Osteocyte (in vitro differentiated cells): ENCODE measurements at regions not wholly inside any gene's neighbourhood (a gene's known extent, or its start where the extent isn't known, plus 50 kb on each side); places are given as distances from the start of the nearest gene placed in this dataset.
A peak's percentile ranks its signal among the peaks of the same experiment; 100 is the strongest.

Experiments used
- DNase-seq: peaks from one replicate; pipeline ENCODE4 v3.0.0; 2021; ENCODE audit warnings: mixed read lengths; ENCODE audit not compliant: unreplicated experiment; ENCODE audit errors: extremely low spot score
- H3K27ac Mint-ChIP-seq: one replicate; pipeline ENCODE4 v1.8.0; 2021; ENCODE audit warnings: mild to moderate bottlenecking, mixed read lengths; ENCODE audit not compliant: unreplicated experiment
- H3K27me3 Mint-ChIP-seq: one replicate; pipeline ENCODE4 v1.8.0; 2021; ENCODE audit warnings: mixed read lengths; ENCODE audit not compliant: unreplicated experiment
- H3K36me3 Mint-ChIP-seq: one replicate; pipeline ENCODE4 v1.8.0; 2021; ENCODE audit warnings: mixed read lengths; ENCODE audit not compliant: unreplicated experiment
- H3K4me1 Mint-ChIP-seq: one replicate; pipeline ENCODE4 v1.8.0; 2021; ENCODE audit warnings: mixed read lengths; ENCODE audit not compliant: unreplicated experiment
- H3K4me3 Mint-ChIP-seq: one replicate; pipeline ENCODE4 v1.8.0; 2021; ENCODE audit warnings: mild to moderate bottlenecking, moderate library complexity, mixed read lengths; ENCODE audit not compliant: unreplicated experiment
- H3K9me3 Mint-ChIP-seq: one replicate; pipeline ENCODE4 v1.8.0; 2021; ENCODE audit warnings: mixed read lengths; ENCODE audit not compliant: unreplicated experiment
- TF ChIP-seq, protein P1 (sequence below): fragments of 200-600 bp; sonication (generic); IDR thresholded peaks from 2 replicates; pipeline ENCODE4 v1.5.0; 2021; ENCODE audit warnings: antibody characterized with exemption, mild to moderate bottlenecking, moderate library complexity

DNA sequence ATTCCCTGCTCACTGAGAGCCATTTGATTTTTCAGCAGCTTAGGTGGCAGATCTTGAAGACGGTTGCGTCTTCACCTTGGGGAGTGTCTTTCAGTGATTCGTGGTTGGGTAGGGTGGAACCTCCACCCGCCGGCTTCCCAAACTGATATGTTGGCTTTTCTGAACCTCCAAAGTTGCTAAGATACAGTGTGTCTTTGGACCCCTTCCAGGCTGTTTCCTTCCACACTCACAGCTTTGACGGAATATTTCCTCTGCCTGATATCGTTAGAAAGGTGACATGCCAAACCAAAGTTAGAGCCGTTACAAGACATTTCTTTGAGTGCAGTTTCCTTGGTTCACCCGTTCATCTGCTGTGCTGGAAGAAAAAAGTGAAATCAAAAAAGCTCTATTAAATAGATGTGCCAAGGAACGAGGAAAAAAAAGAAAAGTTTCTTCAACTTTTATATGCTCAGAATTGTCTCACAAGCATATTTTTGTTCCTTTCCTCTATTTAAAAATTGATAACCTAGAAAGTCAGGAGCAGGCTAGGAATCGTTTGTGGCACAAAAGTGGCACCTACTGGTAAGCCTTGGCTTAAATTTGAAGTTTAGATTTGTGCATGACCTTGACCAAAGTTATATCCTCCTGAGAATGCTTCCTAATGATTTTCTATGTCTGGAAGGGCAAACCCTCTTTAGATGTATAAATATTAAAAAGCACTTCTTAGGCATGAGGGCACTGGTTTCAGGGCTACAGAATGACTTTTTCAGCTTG is 270.7 kb upstream of the WWC1 start:
- DNase-seq = no peak
- TF ChIP-seq, protein P1, sequence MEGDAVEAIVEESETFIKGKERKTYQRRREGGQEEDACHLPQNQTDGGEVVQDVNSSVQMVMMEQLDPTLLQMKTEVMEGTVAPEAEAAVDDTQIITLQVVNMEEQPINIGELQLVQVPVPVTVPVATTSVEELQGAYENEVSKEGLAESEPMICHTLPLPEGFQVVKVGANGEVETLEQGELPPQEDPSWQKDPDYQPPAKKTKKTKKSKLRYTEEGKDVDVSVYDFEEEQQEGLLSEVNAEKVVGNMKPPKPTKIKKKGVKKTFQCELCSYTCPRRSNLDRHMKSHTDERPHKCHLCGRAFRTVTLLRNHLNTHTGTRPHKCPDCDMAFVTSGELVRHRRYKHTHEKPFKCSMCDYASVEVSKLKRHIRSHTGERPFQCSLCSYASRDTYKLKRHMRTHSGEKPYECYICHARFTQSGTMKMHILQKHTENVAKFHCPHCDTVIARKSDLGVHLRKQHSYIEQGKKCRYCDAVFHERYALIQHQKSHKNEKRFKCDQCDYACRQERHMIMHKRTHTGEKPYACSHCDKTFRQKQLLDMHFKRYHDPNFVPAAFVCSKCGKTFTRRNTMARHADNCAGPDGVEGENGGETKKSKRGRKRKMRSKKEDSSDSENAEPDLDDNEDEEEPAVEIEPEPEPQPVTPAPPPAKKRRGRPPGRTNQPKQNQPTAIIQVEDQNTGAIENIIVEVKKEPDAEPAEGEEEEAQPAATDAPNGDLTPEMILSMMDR = peak; percentile 57
- peaks cover 30% of the 10 kb centered on the region for H3K27me3 Mint-ChIP-seq

DNA sequence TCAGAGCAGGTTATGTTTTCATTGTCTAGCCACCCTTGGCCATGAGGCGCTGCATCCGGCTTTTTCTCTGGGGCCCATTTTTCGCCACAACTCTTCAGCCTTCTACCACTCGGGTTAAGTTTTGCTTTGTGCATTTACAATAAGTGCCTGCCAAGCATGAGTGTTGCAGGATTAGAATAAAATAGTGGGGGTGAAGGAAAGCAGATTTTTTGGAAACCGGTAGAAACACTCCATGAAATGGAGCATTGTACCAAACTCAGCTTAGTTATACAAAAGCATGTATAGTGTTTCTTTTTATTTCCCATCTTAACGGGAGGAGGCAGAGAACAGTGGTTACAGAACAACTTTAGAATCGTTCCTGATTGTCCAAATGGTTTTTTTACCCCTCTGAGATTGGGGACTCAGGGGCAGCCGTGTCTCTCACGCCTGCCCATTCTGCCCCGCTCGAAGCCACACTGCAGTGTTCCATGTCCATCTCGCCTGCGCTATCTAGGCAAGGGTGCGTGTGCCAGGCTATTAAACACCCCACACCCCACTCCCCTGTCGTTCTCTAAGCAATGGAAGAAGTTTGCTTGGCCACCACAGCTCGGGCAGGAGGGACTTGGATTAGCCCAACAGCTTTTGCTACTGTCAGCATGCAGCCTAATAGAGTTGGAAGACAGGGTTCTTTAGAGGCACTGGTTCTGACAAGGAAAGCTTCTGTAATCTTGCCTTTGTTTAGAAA is 268.8 kb upstream of the WWC1 start:
- no peak overlapping the region for H3K4me3 Mint-ChIP-seq

More for the DNA sequence above, 270.7 kb upstream of the WWC1 start:
- no peak overlapping the region for H3K27ac Mint-ChIP-seq
- H3K4me3 Mint-ChIP-seq = no peak overlapping the region
- H3K9me3 Mint-ChIP-seq = no peaks in the 10 kb centered on the region
- no peaks in the 10 kb centered on the region for H3K36me3 Mint-ChIP-seq
- H3K4me1 Mint-ChIP-seq = peaks cover 6% of the 10 kb centered on the region

DNA sequence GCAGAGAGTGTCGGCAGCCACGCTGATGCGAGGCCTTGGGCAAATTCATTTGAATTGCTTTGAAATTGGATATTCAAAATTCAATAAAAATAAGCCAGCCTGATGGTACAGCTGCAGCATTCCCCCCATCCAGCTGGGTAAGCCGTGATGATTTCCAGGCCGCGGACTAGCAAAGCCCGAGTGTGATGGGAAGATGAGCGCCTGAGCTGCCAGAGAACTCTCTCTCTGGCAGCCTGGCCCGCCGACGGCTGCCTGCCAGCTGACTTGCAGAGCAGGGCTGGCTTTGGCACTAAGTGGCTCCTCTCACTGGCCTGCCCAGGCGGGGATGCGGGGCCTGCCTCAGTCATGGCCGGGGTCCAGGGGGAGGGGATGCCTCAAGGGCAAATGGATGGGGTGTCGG is 268.3 kb upstream of the WWC1 start:
- H3K27ac Mint-ChIP-seq = no peak overlapping the region
- TF ChIP-seq, protein P1 = no peak
- no peak overlapping the region for H3K4me3 Mint-ChIP-seq
- DNase-seq = no peak
- H3K36me3 Mint-ChIP-seq = no peaks in the 10 kb centered on the region
- H3K9me3 Mint-ChIP-seq = no peaks in the 10 kb centered on the region
- peaks cover 6% of the 10 kb centered on the region for H3K4me1 Mint-ChIP-seq
- peaks cover 33% of the 10 kb centered on the region for H3K27me3 Mint-ChIP-seq

More for the DNA sequence above, 268.8 kb upstream of the WWC1 start:
- Mint-ChIP-seq H3K4me1 (peaks cover 6% of the 10 kb centered on the region), H3K9me3 (no peaks in the 10 kb centered on the region), H3K27ac (no peak overlapping the region), H3K27me3 (peaks cover 33% of the 10 kb centered on the region), H3K36me3 (no peaks in the 10 kb centered on the region)
- DNase-seq = no peak
- TF ChIP-seq, protein P1 = no peak

DNA sequence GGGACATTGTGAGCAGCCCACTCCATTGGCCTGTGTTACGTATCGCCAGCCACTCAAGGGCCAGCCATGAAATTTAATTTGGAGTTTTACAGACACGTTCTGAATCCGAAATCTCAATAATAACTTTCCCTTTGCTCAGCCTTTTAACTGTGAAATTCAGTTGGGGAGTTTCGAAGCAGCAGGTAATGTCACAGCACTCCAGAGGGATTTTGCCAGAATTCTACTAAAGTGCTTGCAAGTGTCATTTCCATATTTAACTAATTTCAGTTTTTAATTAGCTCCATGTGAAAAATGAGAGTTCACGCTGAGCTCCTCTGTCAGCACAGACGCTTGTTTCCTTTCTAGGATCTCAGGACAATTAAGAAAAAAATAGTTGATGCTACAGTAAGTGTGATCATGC is 267.1 kb upstream of the WWC1 start:
- no peaks in the 10 kb centered on the region for H3K36me3 Mint-ChIP-seq
- no peak overlapping the region for H3K4me3 Mint-ChIP-seq
- peaks cover 6% of the 10 kb centered on the region for H3K4me1 Mint-ChIP-seq
- no peak overlapping the region for H3K27ac Mint-ChIP-seq
- H3K9me3 Mint-ChIP-seq = no peaks in the 10 kb centered on the region
- peaks cover 26% of the 10 kb centered on the region for H3K27me3 Mint-ChIP-seq
- TF ChIP-seq, protein P1 = no peak
- DNase-seq = no peak

DNA sequence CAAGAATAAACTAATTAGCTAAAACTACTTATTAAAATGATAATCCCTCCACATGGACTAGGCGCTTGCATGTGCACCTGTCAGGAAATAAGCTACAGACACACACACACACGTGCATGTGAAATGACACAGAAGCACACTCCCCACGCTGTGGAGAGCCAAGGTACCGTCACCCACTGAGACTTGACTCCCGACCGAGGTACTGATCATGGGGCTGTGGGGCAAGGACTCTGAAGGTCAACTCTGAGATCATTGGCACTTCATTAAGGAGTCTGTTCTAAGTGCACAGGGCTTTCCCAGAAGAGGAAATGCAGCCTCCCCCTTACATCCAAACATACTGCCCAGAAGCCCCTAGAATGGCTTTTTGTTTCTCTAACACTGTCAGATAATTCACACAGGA is 264.4 kb upstream of the WWC1 start:
- Mint-ChIP-seq H3K27ac (no peak overlapping the region), H3K27me3 (peaks cover 33% of the 10 kb centered on the region), H3K4me1 (peaks cover 6% of the 10 kb centered on the region), H3K36me3 (no peaks in the 10 kb centered on the region), H3K9me3 (no peaks in the 10 kb centered on the region), H3K4me3 (no peak overlapping the region)
- TF ChIP-seq, protein P1 = no peak
- DNase-seq = no peak
